ENCODE measurements at regions not wholly inside any gene's neighbourhood (a gene's known extent, or its start where the extent isn't known, plus 50 kb on each side); places are given as distances from the start of the nearest gene placed in this dataset.
"Not testable (repeated sequence)": the region's sequence is repeated elsewhere in the genome, so short reads cannot be mapped to it uniquely, and the experiment has no call there.

GRCh38 chr22:16352637-16353036, 240.0 kb downstream of the CCT8L2 start:
- TF ChIP-seq CTCF, POLR2A (IDR thresholded peaks at IDR 0.05): not testable (repeated sequence)
